Fibroblast of lung (primary cell): ENCODE measurements at regions not wholly inside any gene's neighbourhood (a gene's known extent, or its start where the extent isn't known, plus 50 kb on each side); places are given as distances from the start of the nearest gene placed in this dataset.

Experiments used
- DNase-seq, 2 donors: peaks; one replicate each; pipeline versions ENCODE4 v3.0.0 to v3.0.0-alpha.2; 2010; ENCODE audit warnings: low read depth in 2 of 2
- H2AFZ ChIP-seq: 2 replicates; pipeline ENCODE4 v1.5.1; 2012; ENCODE audit warnings: low read length, control low read depth, inconsistent platforms
- H3K27ac ChIP-seq: 2 replicates; pipeline ENCODE4 v1.5.1; 2011; ENCODE audit warnings: low read length, control low read depth; ENCODE audit not compliant: insufficient read depth
- H3K27me3 ChIP-seq: 2 replicates; pipeline ENCODE4 v1.5.1; 2011; ENCODE audit warnings: mild to moderate bottlenecking, low read length; ENCODE audit not compliant: control insufficient read depth, insufficient read depth
- H3K36me3 ChIP-seq: 2 replicates; pipeline ENCODE4 v1.5.1; 2011; ENCODE audit warnings: low read length; ENCODE audit not compliant: control insufficient read depth, insufficient read depth
- H3K4me1 ChIP-seq: 2 replicates; pipeline ENCODE4 v1.5.1; 2011; ENCODE audit warnings: low read length; ENCODE audit not compliant: control insufficient read depth, insufficient read depth; ENCODE audit errors: extremely low read depth
- H3K4me2 ChIP-seq: 2 replicates; pipeline ENCODE4 v1.5.1; 2011; ENCODE audit warnings: low read length, control low read depth; ENCODE audit not compliant: insufficient read depth; ENCODE audit errors: extremely low read depth
- H3K4me3 ChIP-seq, 4 experiments: fragments of 200-600 bp in 1 of 4; sonication (generic) in 1 of 4; replicated peaks in 1 of 4; 2 replicates each; pipeline ENCODE4 v1.5.1; 2011 to 2016; ENCODE audit warnings: low read length in 4 of 4, low read depth in 3 of 4, mild to moderate bottlenecking in 3 of 4, control low read depth in 2 of 4, inconsistent platforms in 1 of 4, mixed read lengths in 1 of 4; ENCODE audit not compliant: insufficient read depth in 1 of 4; ENCODE audit errors: control extremely low read depth in 1 of 4
- H3K79me2 ChIP-seq: 2 replicates; pipeline ENCODE4 v1.5.1; 2012; ENCODE audit warnings: mild to moderate bottlenecking, low read length, inconsistent platforms; ENCODE audit not compliant: control insufficient read depth, insufficient read depth
- H3K9ac ChIP-seq: 2 replicates; pipeline ENCODE4 v1.5.1; 2011; ENCODE audit warnings: mild to moderate bottlenecking, low read length, control low read depth; ENCODE audit not compliant: insufficient read depth
- H3K9me3 ChIP-seq: 2 replicates; pipeline ENCODE4 v1.5.1; 2012; ENCODE audit warnings: low read depth, low read length; ENCODE audit not compliant: control insufficient read depth, insufficient read depth
- H4K20me1 ChIP-seq: 2 replicates; pipeline ENCODE4 v1.5.1; 2011; ENCODE audit warnings: low read length; ENCODE audit not compliant: control insufficient read depth, insufficient read depth; ENCODE audit errors: extremely low read depth
- CTCF ChIP-seq, 2 donors: IDR thresholded peaks in 1 of 2; conservative IDR thresholded peaks in 1 of 2; 1 replicate in 1 of 2; 2 replicates in 1 of 2; pipeline ENCODE4 v1.5.1; 2011 to 2012; ENCODE audit warnings: low read length in 2 of 2, control low read depth in 1 of 2, inconsistent platforms in 1 of 2, low read depth in 1 of 2, mild to moderate bottlenecking in 1 of 2
- EZH2 ChIP-seq: IDR thresholded peaks from 2 replicates; pipeline ENCODE4 v1.5.1; 2012; ENCODE audit warnings: low read length, control low read depth, mild to moderate bottlenecking; ENCODE audit errors: missing control alignments

GRCh38 chr20:60569116-60569515 lies 610.9 kb downstream of the CDH26 start:
- no peaks in the 10 kb centered on the region for H3K9me3 ChIP-seq
- H3K27ac ChIP-seq, result no peak overlapping the region
- DNase-seq, result no peak

DNA sequence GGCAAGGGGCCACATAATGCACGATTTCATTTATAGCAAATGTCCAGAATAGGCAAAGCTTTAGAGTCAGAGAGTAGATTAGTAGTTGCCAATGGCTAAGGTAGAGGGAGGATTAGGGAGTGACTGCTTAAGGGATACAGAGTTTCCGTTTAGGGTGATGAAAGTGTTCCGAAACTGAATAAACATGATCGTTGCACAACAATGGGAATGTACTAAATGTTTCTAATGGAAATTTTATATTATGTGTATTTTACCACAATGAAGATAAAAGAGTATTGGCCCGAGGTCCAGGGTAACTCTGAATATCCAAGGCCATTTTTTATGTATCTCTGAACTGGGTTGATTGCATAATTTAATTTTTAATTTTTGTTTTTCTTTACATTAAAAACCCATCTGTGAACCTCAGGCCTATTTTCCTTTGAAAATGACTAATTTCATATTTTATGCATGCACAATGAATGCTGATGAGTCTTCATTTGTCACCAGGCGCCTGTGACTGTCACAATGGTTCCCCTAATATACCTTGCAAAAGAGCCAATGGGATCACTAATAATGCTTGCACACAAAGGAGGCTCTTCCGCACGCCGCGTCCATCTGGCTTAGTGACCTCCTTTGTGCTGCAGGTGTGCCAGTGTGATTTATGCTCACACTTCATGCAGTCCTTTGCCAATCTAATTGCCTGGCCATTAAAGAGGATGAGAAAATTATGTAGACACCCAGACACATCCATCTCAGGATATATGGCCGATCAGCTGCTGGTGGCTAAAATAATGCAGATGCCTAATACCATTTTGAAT lies 612.5 kb downstream of the CDH26 start:
- no peak overlapping the region for H2AFZ ChIP-seq
- DNase-seq, result peak in 1 of 2 donors; percentile 14

More at GRCh38 chr20:60569116-60569515, 610.9 kb downstream of the CDH26 start:
- Histone ChIP-seq H3K36me3 (no peaks in the 10 kb centered on the region), H2AFZ (no peak overlapping the region), H3K4me1 (no peaks in the 10 kb centered on the region), H4K20me1 (no peaks in the 10 kb centered on the region), H3K9ac (no peak overlapping the region), H3K4me3 (no peak overlapping the region), H3K79me2 (no peaks in the 10 kb centered on the region), H3K4me2 (no peak overlapping the region), H3K27me3 (no peaks in the 10 kb centered on the region)
- TF ChIP-seq CTCF (conservative IDR thresholded peaks at IDR 0.05 in 1 of 2, IDR thresholded peaks at IDR 0.05 in 1 of 2; ENCODE audit: low read depth in 1 of 2, low read length in 2 of 2), result no peak
- TF ChIP-seq EZH2, result no peak

More for the DNA sequence above, 612.5 kb downstream of the CDH26 start:
- Histone ChIP-seq H3K4me1 (no peaks in the 10 kb centered on the region), H3K4me3 (no peak overlapping the region), H3K79me2 (no peaks in the 10 kb centered on the region), H3K9ac (no peak overlapping the region), H3K27ac (no peak overlapping the region), H3K27me3 (no peaks in the 10 kb centered on the region), H3K9me3 (no peaks in the 10 kb centered on the region), H3K36me3 (no peaks in the 10 kb centered on the region), H3K4me2 (no peak overlapping the region), H4K20me1 (no peaks in the 10 kb centered on the region)
- TF ChIP-seq EZH2 (no peak), CTCF (conservative IDR thresholded peaks at IDR 0.05 in 1 of 2, IDR thresholded peaks at IDR 0.05 in 1 of 2; ENCODE audit: low read depth in 1 of 2, low read length in 2 of 2) (no peak)
